Upper lobe of left lung (tissue), 6 donors: ENCODE measurements at regions not wholly inside any gene's neighbourhood (a gene's known extent, or its start where the extent isn't known, plus 50 kb on each side); places are given as distances from the start of the nearest gene placed in this dataset.
A peak's percentile ranks its signal among the peaks of the same experiment; 100 is the strongest.

Source experiments
- ATAC-seq, 2 donors: fragments of 200-7000 bp; cut with Tn5 transposase; one replicate each; pipeline ENCODE4 v1.9.1; 2022; ENCODE audit warnings: mild to moderate bottlenecking in 2 of 2, moderate library complexity in 2 of 2; ENCODE audit not compliant: low FRiP score in 2 of 2
- DNase-seq, 2 donors: peaks; one replicate each; pipeline ENCODE4 v3.0.0-alpha.2; 2019 to 2020
- H3K27ac ChIP-seq, 4 donors: fragments of 200-600 bp; sonication (generic); one replicate each; pipeline ENCODE4 v1.5.1; 2016 to 2019
- H3K27me3 ChIP-seq, 4 donors: fragments of 200-600 bp; sonication (generic); one replicate each; pipeline ENCODE4 v1.5.1; 2017 to 2019
- H3K36me3 ChIP-seq, 4 donors: fragments of 200-600 bp; sonication (generic); one replicate each; pipeline ENCODE4 v1.5.1; 2016 to 2019
- H3K4me1 ChIP-seq, 4 donors: fragments of 200-600 bp; sonication (generic); one replicate each; pipeline ENCODE4 v1.5.1; 2018 to 2019
- H3K4me3 ChIP-seq, 4 donors: fragments of 200-600 bp; sonication (generic); one replicate each; pipeline ENCODE4 v1.5.1; 2017 to 2019; ENCODE audit warnings: mild to moderate bottlenecking in 2 of 4, moderate library complexity in 1 of 4
- H3K9me3 ChIP-seq, 4 donors: fragments of 200-600 bp; sonication (generic); one replicate each; pipeline ENCODE4 v1.5.1; 2018 to 2019
- EP300 ChIP-seq, 4 donors: sonication (generic); formaldehyde crosslinking; IDR thresholded peaks; one replicate each; pipeline ENCODE4 v1.5.1; 2017; ENCODE audit warnings: antibody characterized with exemption in 4 of 4, control low read depth in 2 of 4
- POLR2A ChIP-seq, 4 donors: fragments of 450-650 bp; IDR thresholded peaks; one replicate each; pipeline ENCODE4 v1.5.1; 2016 to 2017; ENCODE audit warnings: antibody characterized with exemption in 4 of 4, mild to moderate bottlenecking in 2 of 4
- POLR2AphosphoS5 ChIP-seq, 2 donors: sonication (generic); formaldehyde crosslinking; IDR thresholded peaks; one replicate each; pipeline ENCODE4 v1.5.1; 2017; ENCODE audit warnings: antibody characterized with exemption in 2 of 2
- WGBS, 2 donors: methylation state at CpG; one replicate each; pipeline ENCODE4 v1.1.5; 2017 to 2018; 5-methylcytosine and 5-hydroxymethylcytosine counted together
- TF ChIP-seq, protein P1 (sequence below), 6 experiments: fragments of 450-650 bp in 4 of 6; fragments of 200-600 bp in 2 of 6; sonication (generic) in 2 of 6; IDR thresholded peaks; one replicate each; pipeline ENCODE4 v1.5.1; 2016 to 2019; ENCODE audit warnings: antibody characterized with exemption in 6 of 6
- donor health status: DM: no; HTN: no; CAD: no; lungs with moderate emphysema.
- donor health status: DM: no; HTN: yes; CAD: no; lungs with severe emphysema.

DNA sequence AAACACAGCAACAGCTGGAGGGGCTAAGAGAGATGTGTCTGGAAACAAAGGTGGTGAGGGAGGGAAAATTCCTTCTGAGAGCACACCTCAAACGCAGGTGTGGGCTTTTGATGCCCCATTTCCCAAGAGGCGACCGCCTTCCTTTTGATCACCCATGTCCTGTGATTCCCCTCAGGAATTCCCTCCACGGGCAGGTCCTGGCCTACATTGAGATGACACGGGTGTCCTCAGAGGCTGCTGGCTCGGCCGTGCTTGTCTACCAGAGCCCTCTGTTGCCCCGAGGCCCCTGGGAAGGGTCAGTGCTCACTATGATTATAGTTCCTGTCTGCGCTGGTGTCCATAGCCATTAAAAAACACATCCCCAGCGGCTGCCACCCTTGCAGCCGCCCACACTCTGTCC lies 242.6 kb downstream of the TFAP2C start:
- TF ChIP-seq EP300 (IDR thresholded peaks at IDR 0.05) (no peak), POLR2A (IDR thresholded peaks at IDR 0.05) (no peak), POLR2AphosphoS5 (IDR thresholded peaks at IDR 0.05) (no peak)
- TF ChIP-seq, protein P1, sequence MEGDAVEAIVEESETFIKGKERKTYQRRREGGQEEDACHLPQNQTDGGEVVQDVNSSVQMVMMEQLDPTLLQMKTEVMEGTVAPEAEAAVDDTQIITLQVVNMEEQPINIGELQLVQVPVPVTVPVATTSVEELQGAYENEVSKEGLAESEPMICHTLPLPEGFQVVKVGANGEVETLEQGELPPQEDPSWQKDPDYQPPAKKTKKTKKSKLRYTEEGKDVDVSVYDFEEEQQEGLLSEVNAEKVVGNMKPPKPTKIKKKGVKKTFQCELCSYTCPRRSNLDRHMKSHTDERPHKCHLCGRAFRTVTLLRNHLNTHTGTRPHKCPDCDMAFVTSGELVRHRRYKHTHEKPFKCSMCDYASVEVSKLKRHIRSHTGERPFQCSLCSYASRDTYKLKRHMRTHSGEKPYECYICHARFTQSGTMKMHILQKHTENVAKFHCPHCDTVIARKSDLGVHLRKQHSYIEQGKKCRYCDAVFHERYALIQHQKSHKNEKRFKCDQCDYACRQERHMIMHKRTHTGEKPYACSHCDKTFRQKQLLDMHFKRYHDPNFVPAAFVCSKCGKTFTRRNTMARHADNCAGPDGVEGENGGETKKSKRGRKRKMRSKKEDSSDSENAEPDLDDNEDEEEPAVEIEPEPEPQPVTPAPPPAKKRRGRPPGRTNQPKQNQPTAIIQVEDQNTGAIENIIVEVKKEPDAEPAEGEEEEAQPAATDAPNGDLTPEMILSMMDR (IDR thresholded peaks at IDR 0.05), result no peak
- DNase-seq, result no peak
- H3K27me3 ChIP-seq, result no peaks in the 10 kb centered on the region
- no peak overlapping the region for H3K4me3 ChIP-seq
- ATAC-seq, result no peak
- H3K9me3 ChIP-seq, result peaks cover 0 to 7% (median 2%) of the 10 kb centered on the region in 4 donors
- no peak overlapping the region for H3K27ac ChIP-seq
- WGBS, 2 donors, result 52 to 61% methylated on average over 9 to 11 of the region's 11 CpGs
- H3K36me3 ChIP-seq, result no peaks in the 10 kb centered on the region
- no peaks in the 10 kb centered on the region for H3K4me1 ChIP-seq

DNA sequence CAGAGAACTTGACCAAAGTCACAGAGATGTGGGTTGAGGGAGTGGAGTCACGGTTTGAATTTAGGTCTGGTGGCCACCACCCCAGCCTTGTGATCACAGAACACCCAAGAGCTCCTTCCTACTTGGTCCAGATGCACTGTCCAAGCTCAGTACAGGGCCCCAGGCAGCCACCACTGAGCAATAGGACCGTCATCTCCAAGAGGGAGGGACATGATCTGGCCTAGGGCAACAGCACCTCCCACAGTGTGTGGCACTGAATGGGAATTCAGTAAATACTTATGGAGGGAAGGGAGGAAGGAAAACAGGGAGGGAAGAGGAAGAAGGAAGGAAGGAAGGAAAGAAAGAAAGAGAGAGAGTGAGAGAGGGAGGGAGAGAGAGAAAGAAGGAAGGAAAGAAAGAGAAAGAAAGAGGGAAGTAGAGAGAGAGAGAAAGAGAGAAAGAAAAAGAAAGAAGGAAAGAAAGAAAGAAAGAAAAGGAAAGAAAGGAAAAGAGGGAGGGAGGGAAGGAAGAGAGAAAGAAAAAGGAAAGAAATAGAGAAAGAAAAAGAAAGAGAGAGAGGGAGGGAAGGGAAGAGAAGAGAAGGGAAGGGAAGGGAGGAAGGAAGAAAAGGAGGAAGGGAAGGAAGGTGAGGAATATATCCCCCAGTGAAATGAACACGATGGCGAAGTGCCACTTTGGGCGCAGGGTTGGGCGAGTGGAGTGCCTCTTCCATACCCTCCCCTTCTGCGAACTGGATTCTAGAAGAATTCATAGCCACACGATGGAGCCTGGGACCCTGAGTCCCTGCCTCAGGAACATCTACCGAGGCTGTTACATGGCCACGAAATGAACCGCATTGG lies 243.7 kb downstream of the TFAP2C start:
- TF ChIP-seq, protein P1 (IDR thresholded peaks at IDR 0.05), result no peak
- no peak for TF ChIP-seq EP300 (IDR thresholded peaks at IDR 0.05)
- no peak for TF ChIP-seq POLR2AphosphoS5 (IDR thresholded peaks at IDR 0.05)
- TF ChIP-seq POLR2A (IDR thresholded peaks at IDR 0.05), result no peak
- H3K27ac ChIP-seq, result no peak overlapping the region
- ATAC-seq (no peak), DNase-seq (no peak)
- H3K27me3 ChIP-seq, result no peaks in the 10 kb centered on the region
- no peaks in the 10 kb centered on the region for H3K4me1 ChIP-seq
- peaks cover 0 to 4% (median 2%) of the 10 kb centered on the region in 4 donors for H3K9me3 ChIP-seq
- H3K4me3 ChIP-seq, result no peak overlapping the region
- H3K36me3 ChIP-seq, result no peaks in the 10 kb centered on the region
- 81 to 84% methylated on average over 11 of the region's 11 CpGs for WGBS, 2 donors

DNA sequence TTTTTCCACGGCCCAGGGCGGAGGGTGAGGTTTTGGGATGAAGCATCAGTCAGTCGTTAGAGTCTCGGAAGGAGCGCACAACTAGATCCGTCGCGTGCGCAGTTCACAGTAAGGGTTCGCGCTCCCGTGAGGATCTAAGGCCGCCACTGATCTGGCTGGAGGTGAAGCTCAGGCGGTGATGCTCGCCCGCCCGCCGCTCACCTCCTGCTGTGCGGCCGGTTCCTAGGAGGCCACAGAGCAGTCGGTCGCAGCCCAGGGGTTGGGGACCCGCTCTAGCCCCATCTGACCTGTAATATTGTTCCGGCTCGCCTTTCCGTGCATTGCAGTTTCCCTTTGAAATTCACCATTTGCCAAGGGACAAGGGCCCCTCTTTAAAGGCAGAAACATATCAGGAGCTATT lies 244.7 kb downstream of the TFAP2C start:
- no peak for TF ChIP-seq EP300 (IDR thresholded peaks at IDR 0.05)
- TF ChIP-seq POLR2AphosphoS5 (IDR thresholded peaks at IDR 0.05), result no peak
- TF ChIP-seq, protein P1 (IDR thresholded peaks at IDR 0.05), result no peak
- no peak for TF ChIP-seq POLR2A (IDR thresholded peaks at IDR 0.05)
- H3K27me3 ChIP-seq, result no peaks in the 10 kb centered on the region
- no peak for ATAC-seq
- no peaks in the 10 kb centered on the region for H3K9me3 ChIP-seq
- no peak overlapping the region for H3K27ac ChIP-seq
- H3K4me1 ChIP-seq, result no peaks in the 10 kb centered on the region
- DNase-seq, result peak in 1 of 2 donors; percentile 68
- WGBS, 2 donors, result 84 to 91% methylated on average over 26 of the region's 26 CpGs
- no peaks in the 10 kb centered on the region for H3K36me3 ChIP-seq
- H3K4me3 ChIP-seq, result no peak overlapping the region

DNA sequence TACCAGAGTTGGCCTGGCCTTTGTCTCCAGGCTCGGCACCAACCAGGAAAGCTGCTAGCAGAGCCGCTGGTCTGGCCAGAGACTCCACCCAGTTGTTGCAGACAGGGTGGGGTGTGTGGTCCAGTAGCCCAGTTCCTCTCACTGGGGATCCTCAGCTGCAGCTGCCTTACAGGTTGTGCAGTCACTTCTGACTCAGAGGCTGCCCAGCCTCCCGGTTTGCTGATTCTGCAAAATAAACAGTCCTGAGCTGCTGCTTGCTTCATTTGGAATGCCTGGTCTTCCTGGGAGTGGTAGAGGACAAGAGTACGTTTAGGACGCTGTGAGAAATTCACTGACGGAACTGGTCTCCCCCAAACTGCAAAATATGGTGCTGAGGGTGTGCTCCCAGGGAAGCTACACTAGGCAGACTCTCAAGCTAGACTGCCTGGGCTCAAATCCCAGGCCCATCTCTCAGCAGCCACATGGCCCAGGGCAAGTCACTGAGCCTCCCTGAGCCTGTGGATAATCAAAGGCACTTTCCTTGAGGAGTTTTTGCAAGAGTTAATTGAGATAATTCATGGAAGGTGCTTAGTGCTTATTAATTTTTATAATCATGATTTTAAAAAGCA lies 246.1 kb downstream of the TFAP2C start:
- ATAC-seq, result peak in 1 of 2 donors; percentile 92
- 20 to 30% methylated on average over 1 to 6 of the region's 6 CpGs for whole genome bisulfite sequencing, 2 donors
- DNase-seq, result no peak

More for the DNA sequence above, 246.1 kb downstream of the TFAP2C start:
- H3K9me3 ChIP-seq, result no peaks in the 10 kb centered on the region
- TF ChIP-seq POLR2AphosphoS5 (IDR thresholded peaks at IDR 0.05), result no peak
- no peak for TF ChIP-seq EP300 (IDR thresholded peaks at IDR 0.05)
- TF ChIP-seq, protein P1 (IDR thresholded peaks at IDR 0.05), result no peak
- no peak for TF ChIP-seq POLR2A (IDR thresholded peaks at IDR 0.05)
- no peaks in the 10 kb centered on the region for H3K36me3 ChIP-seq
- H3K4me1 ChIP-seq, result no peaks in the 10 kb centered on the region
- H3K4me3 ChIP-seq, result no peak overlapping the region
- no peak overlapping the region for H3K27ac ChIP-seq
- no peaks in the 10 kb centered on the region for H3K27me3 ChIP-seq
